ENCODE measurements at regions not wholly inside any gene's neighbourhood (a gene's known extent, or its start where the extent isn't known, plus 50 kb on each side); places are given as distances from the start of the nearest gene placed in this dataset.

DNA sequence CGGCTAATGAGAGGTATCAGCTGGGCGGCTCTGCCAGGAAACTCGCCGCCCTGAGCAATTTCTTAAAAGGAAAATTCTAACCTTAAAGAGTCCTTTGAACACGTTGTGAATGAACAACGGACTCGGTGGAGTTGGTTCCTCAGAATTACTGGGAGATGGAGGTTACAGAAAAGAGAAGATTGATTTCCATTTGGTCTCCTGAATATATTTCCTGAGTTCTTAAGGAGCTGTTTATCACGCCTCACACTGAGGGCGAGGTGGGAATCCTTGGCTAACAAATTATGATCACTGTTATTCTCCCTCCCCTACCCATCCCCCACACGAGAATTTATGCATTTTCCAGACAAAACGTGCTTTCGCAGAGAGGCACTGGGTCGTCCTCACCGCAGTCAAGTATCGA lies 194.5 kb upstream of the C14orf180 start:
- no peak overlapping the region for H2AFZ ChIP-seq (ENCODE audit: low read depth, low read length)
- H3K27ac ChIP-seq (ENCODE audit: low read length), result no peak overlapping the region
- DNase-seq (no peak), ATAC-seq (ENCODE audit: insufficient read depth, low read depth) (no peak)
- H4K20me1 ChIP-seq (ENCODE audit: insufficient read depth, low read length), result peaks cover 3% of the 10 kb centered on the region
- no peak overlapping the region for H3K9ac ChIP-seq (ENCODE audit: low read depth, low read length)
- no peaks in the 10 kb centered on the region for H3K79me2 ChIP-seq (ENCODE audit: insufficient read depth, low read length)
- no peak overlapping the region for H3K4me2 ChIP-seq (ENCODE audit: insufficient read depth, low read length)
- no peak overlapping the region for H3K4me3 ChIP-seq (ENCODE audit: low read depth in 1 of 2, low read length in 2 of 2)
- no peak for TF ChIP-seq EZH2 (IDR thresholded peaks at IDR 0.05; ENCODE audit: borderline replicate concordance, low read depth, low read length, severe bottlenecking)
- TF ChIP-seq, protein P1, sequence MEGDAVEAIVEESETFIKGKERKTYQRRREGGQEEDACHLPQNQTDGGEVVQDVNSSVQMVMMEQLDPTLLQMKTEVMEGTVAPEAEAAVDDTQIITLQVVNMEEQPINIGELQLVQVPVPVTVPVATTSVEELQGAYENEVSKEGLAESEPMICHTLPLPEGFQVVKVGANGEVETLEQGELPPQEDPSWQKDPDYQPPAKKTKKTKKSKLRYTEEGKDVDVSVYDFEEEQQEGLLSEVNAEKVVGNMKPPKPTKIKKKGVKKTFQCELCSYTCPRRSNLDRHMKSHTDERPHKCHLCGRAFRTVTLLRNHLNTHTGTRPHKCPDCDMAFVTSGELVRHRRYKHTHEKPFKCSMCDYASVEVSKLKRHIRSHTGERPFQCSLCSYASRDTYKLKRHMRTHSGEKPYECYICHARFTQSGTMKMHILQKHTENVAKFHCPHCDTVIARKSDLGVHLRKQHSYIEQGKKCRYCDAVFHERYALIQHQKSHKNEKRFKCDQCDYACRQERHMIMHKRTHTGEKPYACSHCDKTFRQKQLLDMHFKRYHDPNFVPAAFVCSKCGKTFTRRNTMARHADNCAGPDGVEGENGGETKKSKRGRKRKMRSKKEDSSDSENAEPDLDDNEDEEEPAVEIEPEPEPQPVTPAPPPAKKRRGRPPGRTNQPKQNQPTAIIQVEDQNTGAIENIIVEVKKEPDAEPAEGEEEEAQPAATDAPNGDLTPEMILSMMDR (IDR thresholded peaks at IDR 0.05; ENCODE audit: borderline replicate concordance, extremely low read depth, low read length, poor library complexity, severe bottlenecking), result no peak
- no peaks in the 10 kb centered on the region for H3K36me3 ChIP-seq (ENCODE audit: insufficient read depth, low read length)
- no peaks in the 10 kb centered on the region for H3K4me1 ChIP-seq (ENCODE audit: insufficient read depth, low read length)
- H3K9me3 ChIP-seq (ENCODE audit: insufficient read depth, low read length, severe bottlenecking), result no peaks in the 10 kb centered on the region
- H3K27me3 ChIP-seq (ENCODE audit: insufficient read depth, low read length, poor library complexity), result no peaks in the 10 kb centered on the region

DNA sequence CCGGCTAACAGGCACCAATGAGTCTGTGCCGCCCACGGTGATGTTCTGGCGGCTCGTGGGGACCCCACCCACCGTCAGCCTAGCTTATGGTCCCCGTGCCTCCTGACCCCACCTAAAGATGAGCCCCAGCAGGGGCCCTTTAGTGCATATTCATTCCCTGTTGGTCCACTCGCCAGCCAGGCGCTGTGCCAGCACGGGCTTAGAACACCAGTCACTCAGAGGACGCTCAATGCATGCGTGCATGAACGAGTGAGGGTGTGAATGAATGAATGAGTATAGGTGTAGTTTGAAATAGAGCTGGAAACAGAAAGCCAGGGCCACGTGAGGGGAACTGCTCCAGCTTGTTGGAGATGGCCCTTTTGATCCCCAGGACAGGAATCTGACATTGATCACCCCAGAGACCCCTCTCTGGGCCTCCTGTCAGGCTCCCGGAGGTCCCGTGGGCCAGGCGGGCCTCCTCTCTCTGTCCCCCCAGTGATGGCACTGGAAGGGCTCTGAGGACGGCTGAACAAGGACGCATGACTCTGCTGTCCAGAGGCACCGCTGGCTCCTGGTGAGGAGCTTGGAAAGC lies 193.9 kb upstream of the C14orf180 start:
- Histone ChIP-seq H3K9ac (ENCODE audit: low read depth, low read length) (no peak overlapping the region), H2AFZ (ENCODE audit: low read depth, low read length) (no peak overlapping the region), H3K79me2 (ENCODE audit: insufficient read depth, low read length) (no peaks in the 10 kb centered on the region), H3K4me2 (ENCODE audit: insufficient read depth, low read length) (no peak overlapping the region), H3K4me3 (ENCODE audit: low read depth in 1 of 2, low read length in 2 of 2) (no peak overlapping the region), H3K4me1 (ENCODE audit: insufficient read depth, low read length) (no peaks in the 10 kb centered on the region), H3K9me3 (ENCODE audit: insufficient read depth, low read length, severe bottlenecking) (no peaks in the 10 kb centered on the region), H3K27ac (ENCODE audit: low read length) (no peak overlapping the region), H3K27me3 (ENCODE audit: insufficient read depth, low read length, poor library complexity) (no peaks in the 10 kb centered on the region), H4K20me1 (ENCODE audit: insufficient read depth, low read length) (peaks cover 3% of the 10 kb centered on the region), H3K36me3 (ENCODE audit: insufficient read depth, low read length) (no peaks in the 10 kb centered on the region)
- DNase-seq (no peak), ATAC-seq (ENCODE audit: insufficient read depth, low read depth) (no peak)
- TF ChIP-seq, protein P1 (IDR thresholded peaks at IDR 0.05; ENCODE audit: borderline replicate concordance, extremely low read depth, low read length, poor library complexity, severe bottlenecking), result no peak
- TF ChIP-seq EZH2 (IDR thresholded peaks at IDR 0.05; ENCODE audit: borderline replicate concordance, low read depth, low read length, severe bottlenecking), result no peak

DNA sequence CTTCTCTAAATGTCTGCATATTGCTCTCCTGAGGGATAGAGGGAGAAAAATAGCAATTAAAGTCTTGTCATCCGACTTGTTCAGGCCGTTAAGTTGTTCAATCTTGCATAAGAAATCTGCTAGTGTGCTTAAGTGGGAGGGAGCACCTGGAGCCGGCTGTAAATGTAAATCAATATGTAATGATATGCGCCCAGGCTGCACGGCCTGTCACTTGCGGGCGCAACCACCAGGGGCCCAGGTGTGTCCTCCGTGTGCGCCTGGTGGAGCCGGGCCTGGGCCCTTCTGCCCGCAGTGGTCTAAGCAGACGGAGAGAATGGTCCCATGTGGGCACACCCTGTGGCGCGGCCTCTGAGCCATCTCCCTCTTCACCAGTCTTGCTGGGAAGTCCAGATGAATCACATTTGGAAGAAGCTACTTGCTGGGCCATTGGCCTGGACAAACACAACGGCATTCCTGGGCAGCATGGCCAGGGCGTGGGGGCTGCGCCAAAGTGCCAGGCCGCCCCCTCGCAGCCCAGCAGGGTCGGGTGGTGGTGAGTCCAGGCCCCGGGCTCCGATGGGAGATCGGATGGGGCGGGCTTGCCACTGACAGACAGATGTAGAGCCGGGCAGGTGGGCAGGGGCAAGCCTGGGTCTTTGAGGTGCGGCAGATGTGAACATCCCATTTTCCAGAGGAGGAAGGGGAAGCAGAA lies 193.3 kb upstream of the C14orf180 start:
- TF ChIP-seq, protein P1 (IDR thresholded peaks at IDR 0.05; ENCODE audit: borderline replicate concordance, extremely low read depth, low read length, poor library complexity, severe bottlenecking), result no peak
- TF ChIP-seq EZH2 (IDR thresholded peaks at IDR 0.05; ENCODE audit: borderline replicate concordance, low read depth, low read length, severe bottlenecking), result no peak
- Histone ChIP-seq H4K20me1 (ENCODE audit: insufficient read depth, low read length) (peaks cover 3% of the 10 kb centered on the region), H3K27ac (ENCODE audit: low read length) (no peak overlapping the region), H3K27me3 (ENCODE audit: insufficient read depth, low read length, poor library complexity) (no peaks in the 10 kb centered on the region), H3K36me3 (ENCODE audit: insufficient read depth, low read length) (no peaks in the 10 kb centered on the region), H3K9me3 (ENCODE audit: insufficient read depth, low read length, severe bottlenecking) (no peaks in the 10 kb centered on the region), H3K4me1 (ENCODE audit: insufficient read depth, low read length) (no peaks in the 10 kb centered on the region), H3K4me3 (ENCODE audit: low read depth in 1 of 2, low read length in 2 of 2) (no peak overlapping the region), H2AFZ (ENCODE audit: low read depth, low read length) (no peak overlapping the region), H3K9ac (ENCODE audit: low read depth, low read length) (no peak overlapping the region), H3K4me2 (ENCODE audit: insufficient read depth, low read length) (no peak overlapping the region), H3K79me2 (ENCODE audit: insufficient read depth, low read length) (no peaks in the 10 kb centered on the region)
- DNase-seq (no peak), ATAC-seq (ENCODE audit: insufficient read depth, low read depth) (no peak)
